A549 (cell line): ENCODE measurements at regions not wholly inside any gene's neighbourhood (a gene's known extent, or its start where the extent isn't known, plus 50 kb on each side); places are given as distances from the start of the nearest gene placed in this dataset.

Source experiments
- ATAC-seq, 2 experiments: fragments of 200-7000 bp in 1 of 2; fragments of >200 bp in 1 of 2; cut with Nextera tagmentation in 1 of 2; cut with Tn5 transposase in 1 of 2; 3 replicates each; pipeline versions ENCODE4 v1.8.0 to v1.9.1; 2018 to 2020; ENCODE audit warnings: mild to moderate bottlenecking in 1 of 2, moderate library complexity in 1 of 2
- CTCF ChIA-PET: fragments of 300-600 bp; sonication (Branson Sonifier 250); formaldehyde crosslinking; extraction: SDS; loops from one replicate; lab custom pipeline; 2021; ENCODE audit warnings: antibody characterized with exemption, inconsistent platforms; lab: Yijun Ruan, JAX
- POLR2A ChIA-PET: fragments of 350-600 bp; formaldehyde crosslinking; extraction: SDS; loops from one replicate; lab custom pipeline; 2021; ENCODE audit warnings: antibody characterized with exemption, inconsistent platforms; lab: Yijun Ruan, JAX
- DNase-seq, 2 experiments: peaks; one replicate each; pipeline versions ENCODE4 v3.0.0 to v3.0.0-alpha.2; 2011 to 2016; ENCODE audit warnings: low read depth in 1 of 2, low spot score in 1 of 2
- FAIRE-seq: peaks from 2 replicates; lab custom pipeline; 2011; peaks lifted over from hg19 to GRCh38; lab: Jason Lieb, UNC
- H3K27ac ChIP-seq, 2 experiments: fragments of >200 bp; sonication (Bioruptor Twin); formaldehyde crosslinking; 3 replicates each; pipeline ENCODE4 v1.5.1; 2016 to 2017
- H3K4me1 ChIP-seq: fragments of >200 bp; sonication (Bioruptor Twin); formaldehyde crosslinking; 3 replicates; pipeline ENCODE4 v1.6.1; 2016
- H3K4me2 ChIP-seq: fragments of >200 bp; sonication (Bioruptor Twin); formaldehyde crosslinking; 3 replicates; pipeline ENCODE4 v1.6.1; 2016
- H3K4me3 ChIP-seq: fragments of >200 bp; sonication (Bioruptor Twin); formaldehyde crosslinking; 3 replicates; pipeline ENCODE4 v1.5.1; 2016
- H3K9me3 ChIP-seq: fragments of >200 bp; sonication (Bioruptor Twin); formaldehyde crosslinking; 3 replicates; pipeline ENCODE4 v1.6.1; 2016
- BHLHE40 ChIP-seq: IDR thresholded peaks from 2 replicates; pipeline ENCODE4 v1.6.1; 2012; ENCODE audit warnings: low read depth, low read length, inconsistent platforms
- CHD4 ChIP-seq: fragments of 200-600 bp; sonication (generic); IDR thresholded peaks from 2 replicates; pipeline ENCODE4 v1.6.1; 2016; ENCODE audit warnings: antibody characterized with exemption, mild to moderate bottlenecking, borderline replicate concordance
- ESRRA ChIP-seq: fragments of 150-350 bp; IDR thresholded peaks from 2 replicates; pipeline ENCODE4 v1.6.1; 2014; ENCODE audit warnings: mild to moderate bottlenecking, low read length, borderline replicate concordance
- FOSL2 ChIP-seq, 2 experiments: fragments of 450-650 bp in 1 of 2; fragments of >200 bp in 1 of 2; sonication (Bioruptor Twin) in 1 of 2; formaldehyde crosslinking; IDR thresholded peaks; 2 replicates each; pipeline versions ENCODE4 v1.5.0 to v1.6.1; 2016 to 2020; ENCODE audit warnings: mild to moderate bottlenecking in 1 of 2, moderate library complexity in 1 of 2
- GATA3 ChIP-seq: IDR thresholded peaks from 2 replicates; pipeline ENCODE4 v1.6.1; 2012; ENCODE audit warnings: borderline replicate concordance
- HDAC2 ChIP-seq: fragments of 200-600 bp; sonication (generic); IDR thresholded peaks from 2 replicates; pipeline ENCODE4 v1.6.1; 2016
- HOXB5 ChIP-seq: fragments of 250-450 bp; sonication (Bioruptor Pico); IDR thresholded peaks from 2 replicates; pipeline ENCODE4 v1.5.0; 2020; ENCODE audit warnings: mild to moderate bottlenecking, moderate library complexity
- KDM5A ChIP-seq: fragments of 200-600 bp; sonication (generic); IDR thresholded peaks from 2 replicates; pipeline ENCODE4 v1.6.1; 2016; ENCODE audit warnings: antibody characterized with exemption, mild to moderate bottlenecking
- NFE2L2 ChIP-seq: fragments of 150-350 bp; conservative IDR thresholded peaks from 2 replicates; pipeline ENCODE4 v1.6.1; 2014; ENCODE audit warnings: low read length
- POLR2A ChIP-seq: IDR thresholded peaks from 2 replicates; pipeline ENCODE4 v1.6.1; 2012; ENCODE audit warnings: mild to moderate bottlenecking, low read length
- RCOR1 ChIP-seq: fragments of 150-350 bp; IDR thresholded peaks from 2 replicates; pipeline ENCODE4 v1.6.1; 2014; ENCODE audit warnings: antibody characterized with exemption, low read length, low read depth
- REST ChIP-seq: fragments of 200-600 bp; sonication (generic); IDR thresholded peaks from 2 replicates; pipeline ENCODE4 v1.6.1; 2016; ENCODE audit warnings: antibody characterized with exemption, mild to moderate bottlenecking, moderate library complexity
- RFX5 ChIP-seq: fragments of 450-650 bp; IDR thresholded peaks from 2 replicates; pipeline ENCODE4 v1.7.1; 2014; ENCODE audit warnings: antibody characterized with exemption, mild to moderate bottlenecking, moderate library complexity
- ZNF302 ChIP-seq: fragments of 250-450 bp; sonication (Bioruptor Pico); IDR thresholded peaks from 2 replicates; pipeline ENCODE4 v1.9.0; 2021; ENCODE audit warnings: inconsistent platforms, mild to moderate bottlenecking, moderate library complexity
- WGBS: methylation state at CpG from one replicate; pipeline ENCODE4 v1.1.6; 2017; ENCODE audit errors: missing lambda C conversion rate; 5-methylcytosine and 5-hydroxymethylcytosine counted together
- TF ChIP-seq, protein P1 (sequence below): IDR thresholded peaks from 2 replicates; pipeline ENCODE4 v1.6.1; 2012
- TF ChIP-seq, protein P2 (sequence below): IDR thresholded peaks from 2 replicates; pipeline ENCODE4 v1.6.1; 2012; ENCODE audit warnings: low read depth, borderline replicate concordance
- TF ChIP-seq, protein P3 (sequence below): fragments of >200 bp; sonication (Bioruptor Twin); formaldehyde crosslinking; IDR thresholded peaks from 3 replicates; pipeline ENCODE4 v1.6.1; 2016
- TF ChIP-seq, protein P4 (sequence below): fragments of 250-450 bp; sonication (Bioruptor Pico); IDR thresholded peaks from 2 replicates; pipeline ENCODE4 v1.5.0; 2021; ENCODE audit warnings: mild to moderate bottlenecking, moderate library complexity, borderline replicate concordance

DNA sequence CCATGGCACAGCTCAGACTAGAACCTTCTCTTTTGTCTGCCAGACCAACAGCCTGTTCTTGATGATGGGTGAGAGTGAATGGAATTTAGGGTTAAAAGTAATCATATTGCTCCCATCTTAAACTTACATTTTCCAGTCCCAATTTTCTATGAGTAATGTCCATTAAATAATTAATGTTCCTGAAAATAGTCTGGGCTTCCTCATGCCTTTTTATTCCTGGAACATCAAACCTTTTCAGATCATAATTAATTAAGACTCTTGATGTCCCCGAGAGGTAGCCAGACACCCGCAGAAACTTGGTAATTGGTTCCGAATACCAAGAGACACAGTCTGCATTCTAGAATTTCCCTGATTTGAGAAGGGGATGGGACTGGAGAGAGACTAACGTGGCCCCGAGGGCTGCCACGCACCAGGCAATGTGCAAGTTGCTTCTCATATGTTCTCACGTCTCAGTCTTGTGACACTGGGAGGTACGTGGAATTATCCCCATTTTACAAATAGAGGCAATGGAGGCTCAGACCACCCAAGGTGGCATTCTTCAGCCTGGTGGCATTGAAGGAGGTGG is 78.6 kb upstream of the TOX2 start:
- no peak overlapping the region for H3K27ac ChIP-seq
- no peaks in the 10 kb centered on the region for H3K4me1 ChIP-seq
- no peak overlapping the region for H3K4me2 ChIP-seq
- H3K9me3 ChIP-seq: peaks cover under 1% of the 10 kb centered on the region; the same call in 1 of the 3 replicates
- ChIA-PET CTCF (interaction anchor here (1.1 to 1.4 kb wide), 3 partner anchors 26 to 143 kb away, joined by 3 to 4 read pairs (median 3); no protein-coding TSS in a partner anchor), POLR2A (no interaction called here)
- DNase-seq: no peak
- H3K4me3 ChIP-seq: no peak overlapping the region
- WGBS: 87% methylated on average over 8 of the region's 8 CpGs
- TF ChIP-seq HOXB5 (CRISPR knock-in tag) (no peak), ZNF302 (CRISPR knock-in tag) (no peak), GATA3 (no peak)
- TF ChIP-seq, protein P1, sequence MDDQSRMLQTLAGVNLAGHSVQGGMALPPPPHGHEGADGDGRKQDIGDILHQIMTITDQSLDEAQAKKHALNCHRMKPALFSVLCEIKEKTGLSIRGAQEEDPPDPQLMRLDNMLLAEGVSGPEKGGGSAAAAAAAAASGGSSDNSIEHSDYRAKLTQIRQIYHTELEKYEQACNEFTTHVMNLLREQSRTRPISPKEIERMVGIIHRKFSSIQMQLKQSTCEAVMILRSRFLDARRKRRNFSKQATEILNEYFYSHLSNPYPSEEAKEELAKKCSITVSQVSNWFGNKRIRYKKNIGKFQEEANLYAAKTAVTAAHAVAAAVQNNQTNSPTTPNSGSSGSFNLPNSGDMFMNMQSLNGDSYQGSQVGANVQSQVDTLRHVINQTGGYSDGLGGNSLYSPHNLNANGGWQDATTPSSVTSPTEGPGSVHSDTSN: no peak
- TF ChIP-seq, protein P2, sequence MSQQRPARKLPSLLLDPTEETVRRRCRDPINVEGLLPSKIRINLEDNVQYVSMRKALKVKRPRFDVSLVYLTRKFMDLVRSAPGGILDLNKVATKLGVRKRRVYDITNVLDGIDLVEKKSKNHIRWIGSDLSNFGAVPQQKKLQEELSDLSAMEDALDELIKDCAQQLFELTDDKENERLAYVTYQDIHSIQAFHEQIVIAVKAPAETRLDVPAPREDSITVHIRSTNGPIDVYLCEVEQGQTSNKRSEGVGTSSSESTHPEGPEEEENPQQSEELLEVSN: no peak
- TF ChIP-seq, protein P3, sequence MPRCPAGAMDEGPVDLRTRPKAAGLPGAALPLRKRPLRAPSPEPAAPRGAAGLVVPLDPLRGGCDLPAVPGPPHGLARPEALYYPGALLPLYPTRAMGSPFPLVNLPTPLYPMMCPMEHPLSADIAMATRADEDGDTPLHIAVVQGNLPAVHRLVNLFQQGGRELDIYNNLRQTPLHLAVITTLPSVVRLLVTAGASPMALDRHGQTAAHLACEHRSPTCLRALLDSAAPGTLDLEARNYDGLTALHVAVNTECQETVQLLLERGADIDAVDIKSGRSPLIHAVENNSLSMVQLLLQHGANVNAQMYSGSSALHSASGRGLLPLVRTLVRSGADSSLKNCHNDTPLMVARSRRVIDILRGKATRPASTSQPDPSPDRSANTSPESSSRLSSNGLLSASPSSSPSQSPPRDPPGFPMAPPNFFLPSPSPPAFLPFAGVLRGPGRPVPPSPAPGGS: no peak
- ATAC-seq: no peak
- no peak for FAIRE-seq

DNA sequence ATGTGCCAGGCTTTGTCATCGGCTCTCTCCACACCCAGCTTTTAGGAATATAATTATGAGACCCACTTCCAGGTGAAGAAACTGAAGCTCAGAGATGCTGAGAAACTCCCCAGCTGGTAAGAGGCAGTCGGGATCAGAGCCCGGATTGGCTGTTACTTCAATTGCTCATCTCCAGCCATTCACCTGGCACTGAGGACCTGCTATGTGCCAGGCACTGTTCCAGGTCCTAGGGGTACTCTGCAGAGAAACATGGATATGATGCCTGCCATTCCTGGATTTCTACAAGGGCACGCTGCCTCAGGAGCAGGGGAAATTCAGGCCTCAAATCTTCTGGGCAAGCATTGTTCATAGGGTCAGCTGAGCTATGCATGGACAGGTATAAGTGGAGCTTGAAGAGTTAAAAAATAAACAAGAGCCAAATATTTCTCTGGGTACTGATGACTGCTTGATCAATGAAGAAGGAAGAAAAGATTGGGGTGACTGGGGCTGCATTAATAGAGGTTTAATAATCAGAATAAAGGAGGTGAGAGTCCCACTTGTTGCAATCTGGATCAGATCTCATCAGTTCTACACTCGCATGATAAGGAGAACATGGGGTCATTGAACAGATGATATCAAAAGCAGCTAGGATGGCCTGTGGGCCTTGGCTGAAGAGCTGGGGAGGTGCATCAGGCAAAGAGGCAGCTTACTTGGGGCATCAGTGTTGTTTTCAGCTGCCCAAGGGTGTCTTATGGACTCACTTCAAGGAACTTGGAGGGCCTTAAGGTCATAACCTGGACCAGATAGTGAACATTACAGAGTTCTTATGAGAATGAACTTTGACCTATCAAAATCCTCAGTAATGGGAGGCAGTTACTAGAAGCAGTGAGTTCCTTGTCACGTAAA is 80.9 kb upstream of the TOX2 start:
- WGBS: 66% methylated on average over 6 of the region's 6 CpGs
- CTCF ChIA-PET: interaction anchor here (0.6 to 1.1 kb wide), 3 partner anchors 257 to 638 kb away, joined by 3 read pairs; no protein-coding TSS in a partner anchor
- TF ChIP-seq RCOR1 (no peak), REST (no peak), FOSL2 (IDR thresholded peaks at IDR 0.05) (no peak), FOSL2 (CRISPR knock-in tag; IDR thresholded peaks at IDR 0.05) (no peak), ESRRA (no peak), NFE2L2 (no peak), HDAC2 (no peak), CHD4 (no peak), RFX5 (no peak), BHLHE40 (no peak), POLR2A (no peak), KDM5A (no peak)
- TF ChIP-seq, protein P4, sequence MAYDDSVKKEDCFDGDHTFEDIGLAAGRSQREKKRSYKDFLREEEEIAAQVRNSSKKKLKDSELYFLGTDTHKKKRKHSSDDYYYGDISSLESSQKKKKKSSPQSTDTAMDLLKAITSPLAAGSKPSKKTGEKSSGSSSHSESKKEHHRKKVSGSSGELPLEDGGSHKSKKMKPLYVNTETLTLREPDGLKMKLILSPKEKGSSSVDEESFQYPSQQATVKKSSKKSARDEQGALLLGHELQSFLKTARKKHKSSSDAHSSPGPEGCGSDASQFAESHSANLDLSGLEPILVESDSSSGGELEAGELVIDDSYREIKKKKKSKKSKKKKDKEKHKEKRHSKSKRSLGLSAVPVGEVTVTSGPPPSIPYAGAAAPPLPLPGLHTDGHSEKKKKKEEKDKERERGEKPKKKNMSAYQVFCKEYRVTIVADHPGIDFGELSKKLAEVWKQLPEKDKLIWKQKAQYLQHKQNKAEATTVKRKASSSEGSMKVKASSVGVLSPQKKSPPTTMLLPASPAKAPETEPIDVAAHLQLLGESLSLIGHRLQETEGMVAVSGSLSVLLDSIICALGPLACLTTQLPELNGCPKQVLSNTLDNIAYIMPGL: no peak
- Histone ChIP-seq H3K4me3 (no peak overlapping the region), H3K9me3 (peaks cover 6% of the 10 kb centered on the region; the same call in 1 of the 3 replicates), H3K4me2 (no peak overlapping the region), H3K27ac (no peak overlapping the region), H3K4me1 (no peaks in the 10 kb centered on the region)
- POLR2A ChIA-PET: no interaction called here
- ATAC-seq (no peak), FAIRE-seq (no peak), DNase-seq (no peak)
